COLO829 (cell line): ENCODE measurements at regions not wholly inside any gene's neighbourhood (a gene's known extent, or its start where the extent isn't known, plus 50 kb on each side); places are given as distances from the start of the nearest gene placed in this dataset.
A peak's percentile ranks its signal among the peaks of the same experiment; 100 is the strongest.

ENCODE experiments used
- DNase-seq: peaks from one replicate; pipeline ENCODE4 v3.0.0; 2012; ENCODE audit warnings: low spot score

GRCh38 chr14:66361013-66361412 is 125.2 kb upstream of the CCDC196 start:
- no peak for DNase-seq

GRCh38 chr14:66365388-66365787 is 120.8 kb upstream of the CCDC196 start:
- no peak for DNase-seq

- no peak for DNase-seq
These were observed 116.9 kb upstream of the CCDC196 start for GRCh38 chr14:66369157-66369697.

GRCh38 chr14:66371776-66372175 is 114.4 kb upstream of the CCDC196 start:
- no peak for DNase-seq

GRCh38 chr14:66375046-66375964 is 110.9 kb upstream of the CCDC196 start:
- no peak for DNase-seq

GRCh38 chr14:66377574-66377973 is 108.6 kb upstream of the CCDC196 start:
- no peak for DNase-seq

GRCh38 chr14:66378712-66379505 is 107.3 kb upstream of the CCDC196 start:
- no peak for DNase-seq

GRCh38 chr14:66380143-66380542 is 106.0 kb upstream of the CCDC196 start:
- no peak for DNase-seq

- DNase-seq, result no peak
These were observed 104.4 kb upstream of the CCDC196 start for GRCh38 chr14:66381755-66382154.

- DNase-seq, result no peak
These were observed 102.9 kb upstream of the CCDC196 start for GRCh38 chr14:66383257-66383656.

- no peak for DNase-seq
These were observed 102.4 kb upstream of the CCDC196 start for GRCh38 chr14:66383771-66384170.

GRCh38 chr14:66388516-66388915 is 97.7 kb upstream of the CCDC196 start:
- no peak for DNase-seq

- DNase-seq, result no peak
These were observed 96.7 kb upstream of the CCDC196 start for GRCh38 chr14:66389481-66389880.

GRCh38 chr14:66395300-66395699 is 90.9 kb upstream of the CCDC196 start:
- no peak for DNase-seq

GRCh38 chr14:66396164-66396563 is 90.0 kb upstream of the CCDC196 start:
- no peak for DNase-seq

- no peak for DNase-seq
These were observed 87.7 kb upstream of the CCDC196 start for GRCh38 chr14:66398437-66398836.

GRCh38 chr14:66401449-66402095 is 84.6 kb upstream of the CCDC196 start:
- DNase-seq, result peak; percentile 23

GRCh38 chr14:66403183-66403582 is 83.0 kb upstream of the CCDC196 start:
- DNase-seq, result peak; percentile 48

- DNase-seq, result no peak
These were observed 82.1 kb upstream of the CCDC196 start for GRCh38 chr14:66404051-66404545.

GRCh38 chr14:66405158-66405557 is 81.0 kb upstream of the CCDC196 start:
- peak; percentile 41 for DNase-seq

GRCh38 chr14:66413901-66414300 is 72.3 kb upstream of the CCDC196 start:
- no peak for DNase-seq

- no peak for DNase-seq
These were observed 71.7 kb upstream of the CCDC196 start for GRCh38 chr14:66414511-66414910.
